DOHH2 (cell line): ENCODE measurements at regions not wholly inside any gene's neighbourhood (a gene's known extent, or its start where the extent isn't known, plus 50 kb on each side); places are given as distances from the start of the nearest gene placed in this dataset.
A peak's percentile ranks its signal among the peaks of the same experiment; 100 is the strongest.

ENCODE experiments used
- H3F3A ChIP-seq: fragments of 200-600 bp; sonication (generic), shearing (Covaris generic); 2 replicates; pipeline ENCODE4 v1.6.0; 2016; ENCODE audit warnings: antibody characterized with exemption, mild to moderate bottlenecking; ENCODE audit not compliant: control insufficient read depth, insufficient read depth
- H3K27ac ChIP-seq: fragments of 200-600 bp; sonication (generic); 2 replicates; pipeline ENCODE4 v1.5.1; 2014; ENCODE audit warnings: low read depth, mild to moderate bottlenecking, low read length, moderate library complexity
- H3K27me3 ChIP-seq: fragments of 200-600 bp; sonication (generic); 2 replicates; pipeline ENCODE4 v1.6.1; 2014; ENCODE audit warnings: mild to moderate bottlenecking, low read length, mixed read lengths; ENCODE audit not compliant: control insufficient read depth
- H3K36me3 ChIP-seq: fragments of 200-600 bp; sonication (generic); 2 replicates; pipeline ENCODE4 v1.6.1; 2014; ENCODE audit warnings: mild to moderate bottlenecking, low read length, moderate library complexity, mixed read lengths; ENCODE audit not compliant: control insufficient read depth
- H3K4me1 ChIP-seq: fragments of 200-600 bp; sonication (generic); 2 replicates; pipeline ENCODE4 v1.6.1; 2014; ENCODE audit warnings: mild to moderate bottlenecking, low read length, mixed read lengths; ENCODE audit not compliant: control insufficient read depth
- H3K4me2 ChIP-seq: fragments of 200-600 bp; sonication (generic); 2 replicates; pipeline ENCODE4 v1.6.0; 2014; ENCODE audit warnings: mild to moderate bottlenecking, low read length, moderate library complexity
- H3K4me3 ChIP-seq: fragments of 200-600 bp; sonication (generic); 2 replicates; pipeline ENCODE4 v1.5.1; 2014; ENCODE audit warnings: mild to moderate bottlenecking, low read length, mixed read lengths
- H3K79me2 ChIP-seq: fragments of 200-600 bp; sonication (generic); 2 replicates; pipeline ENCODE4 v1.6.1; 2014; ENCODE audit warnings: mild to moderate bottlenecking, low read length, mixed read lengths; ENCODE audit not compliant: control insufficient read depth
- H3K9me2 ChIP-seq: fragments of 200-600 bp; sonication (generic); replicated peaks from 2 replicates; pipeline ENCODE4 v1.6.1; 2014; ENCODE audit warnings: mild to moderate bottlenecking, low read length, mixed read lengths; ENCODE audit not compliant: control insufficient read depth
- H3K9me3 ChIP-seq: fragments of 200-600 bp; sonication (generic); 2 replicates; pipeline ENCODE4 v1.6.1; 2014; ENCODE audit warnings: antibody characterized with exemption, low read length, mixed read lengths; ENCODE audit not compliant: control insufficient read depth, insufficient read depth
- H4K20me1 ChIP-seq: fragments of 200-600 bp; sonication (generic); 2 replicates; pipeline ENCODE4 v1.6.0; 2014; ENCODE audit warnings: low read depth, mild to moderate bottlenecking, antibody characterized with exemption, low read length, moderate library complexity; ENCODE audit not compliant: control insufficient read depth, insufficient read depth
- EZH2phosphoT487 ChIP-seq: fragments of 200-600 bp; sonication (generic); IDR thresholded peaks from 2 replicates; pipeline ENCODE4 v1.6.1; 2017; ENCODE audit warnings: borderline replicate concordance, mild to moderate bottlenecking, antibody characterized with exemption, low read length, moderate library complexity, mixed read lengths
- TF ChIP-seq, protein P1 (sequence below): fragments of 200-600 bp; sonication (generic); IDR thresholded peaks from one replicate; pipeline ENCODE4 v1.5.1; 2014; ENCODE audit warnings: antibody characterized with exemption, mild to moderate bottlenecking, low read depth, low read length; ENCODE audit not compliant: poor library complexity, severe bottlenecking

DNA sequence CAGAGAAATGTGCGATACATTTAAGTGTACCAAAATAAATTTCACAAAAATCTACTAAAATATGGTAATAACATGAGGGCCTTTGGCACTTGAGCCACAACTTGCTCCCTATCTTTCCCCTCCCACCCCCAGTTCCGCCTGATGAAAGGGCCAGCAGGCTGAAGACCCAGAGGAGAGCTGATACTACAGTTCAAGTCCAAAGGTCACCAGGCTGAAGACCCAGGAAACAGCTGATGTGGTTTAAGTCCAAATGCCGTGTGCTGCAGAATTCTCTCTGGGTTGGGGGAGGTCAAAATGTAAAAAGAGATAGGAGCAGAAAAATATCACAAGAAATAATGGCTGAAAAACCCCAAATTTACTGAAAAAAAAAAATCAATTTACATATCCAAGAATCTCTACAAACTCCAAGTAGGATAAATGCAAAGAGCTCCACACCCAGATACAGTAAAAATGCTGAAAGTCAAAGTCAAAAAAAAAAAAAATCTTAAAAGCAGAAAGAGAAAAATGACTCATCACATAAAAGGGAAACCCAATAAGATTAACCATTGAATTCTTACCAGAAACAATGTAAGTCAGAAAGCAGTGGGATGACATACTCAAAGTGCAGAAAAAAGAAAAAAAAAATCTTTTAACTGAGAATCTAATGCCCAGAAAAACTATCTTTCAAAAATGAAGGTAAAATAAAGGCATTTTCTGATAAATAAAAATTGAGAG lies 452.1 kb upstream of the ASIC2 start:
- no peaks in the 10 kb centered on the region for H3K27me3 ChIP-seq
- no peak for TF ChIP-seq EZH2phosphoT487
- TF ChIP-seq, protein P1, sequence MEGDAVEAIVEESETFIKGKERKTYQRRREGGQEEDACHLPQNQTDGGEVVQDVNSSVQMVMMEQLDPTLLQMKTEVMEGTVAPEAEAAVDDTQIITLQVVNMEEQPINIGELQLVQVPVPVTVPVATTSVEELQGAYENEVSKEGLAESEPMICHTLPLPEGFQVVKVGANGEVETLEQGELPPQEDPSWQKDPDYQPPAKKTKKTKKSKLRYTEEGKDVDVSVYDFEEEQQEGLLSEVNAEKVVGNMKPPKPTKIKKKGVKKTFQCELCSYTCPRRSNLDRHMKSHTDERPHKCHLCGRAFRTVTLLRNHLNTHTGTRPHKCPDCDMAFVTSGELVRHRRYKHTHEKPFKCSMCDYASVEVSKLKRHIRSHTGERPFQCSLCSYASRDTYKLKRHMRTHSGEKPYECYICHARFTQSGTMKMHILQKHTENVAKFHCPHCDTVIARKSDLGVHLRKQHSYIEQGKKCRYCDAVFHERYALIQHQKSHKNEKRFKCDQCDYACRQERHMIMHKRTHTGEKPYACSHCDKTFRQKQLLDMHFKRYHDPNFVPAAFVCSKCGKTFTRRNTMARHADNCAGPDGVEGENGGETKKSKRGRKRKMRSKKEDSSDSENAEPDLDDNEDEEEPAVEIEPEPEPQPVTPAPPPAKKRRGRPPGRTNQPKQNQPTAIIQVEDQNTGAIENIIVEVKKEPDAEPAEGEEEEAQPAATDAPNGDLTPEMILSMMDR = no peak
- H3K9me3 ChIP-seq = no peaks in the 10 kb centered on the region
- H3K27ac ChIP-seq = no peak overlapping the region
- no peaks in the 10 kb centered on the region for H4K20me1 ChIP-seq
- no peaks in the 10 kb centered on the region for H3K9me2 ChIP-seq
- no peaks in the 10 kb centered on the region for H3K36me3 ChIP-seq
- no peaks in the 10 kb centered on the region for H3K79me2 ChIP-seq
- H3F3A ChIP-seq = no peaks in the 10 kb centered on the region
- H3K4me1 ChIP-seq = no peaks in the 10 kb centered on the region
- H3K4me2 ChIP-seq = no peak overlapping the region
- no peak overlapping the region for H3K4me3 ChIP-seq

DNA sequence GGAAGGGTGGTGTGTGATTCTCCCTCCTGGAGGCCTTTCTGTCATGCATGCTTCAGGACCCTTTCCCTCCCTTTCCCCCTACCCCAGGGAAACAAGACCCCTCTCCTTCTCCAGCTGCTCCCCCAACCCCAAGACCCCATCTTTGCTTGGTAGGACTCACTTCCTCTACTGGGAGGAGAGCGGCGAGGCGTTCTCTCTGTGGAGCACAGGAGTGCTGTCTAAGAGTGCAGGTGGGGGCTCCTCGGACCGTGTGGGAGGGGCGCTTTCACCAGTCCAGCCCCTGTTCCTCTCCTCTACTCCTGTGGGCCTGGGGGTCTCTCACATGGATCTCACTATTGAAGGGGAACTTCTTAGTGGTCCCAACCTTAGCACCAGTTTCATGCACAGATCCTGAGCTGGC lies 456.1 kb upstream of the ASIC2 start:
- no peaks in the 10 kb centered on the region for H3K4me1 ChIP-seq
- H3K79me2 ChIP-seq = no peaks in the 10 kb centered on the region
- H3K9me3 ChIP-seq = no peaks in the 10 kb centered on the region
- no peaks in the 10 kb centered on the region for H3K36me3 ChIP-seq
- TF ChIP-seq, protein P1 = no peak
- TF ChIP-seq EZH2phosphoT487 = no peak
- H3F3A ChIP-seq = no peaks in the 10 kb centered on the region
- H3K4me3 ChIP-seq = no peak overlapping the region
- no peaks in the 10 kb centered on the region for H4K20me1 ChIP-seq
- no peaks in the 10 kb centered on the region for H3K27me3 ChIP-seq
- no peak overlapping the region for H3K27ac ChIP-seq
- H3K9me2 ChIP-seq = no peaks in the 10 kb centered on the region
- no peak overlapping the region for H3K4me2 ChIP-seq

DNA sequence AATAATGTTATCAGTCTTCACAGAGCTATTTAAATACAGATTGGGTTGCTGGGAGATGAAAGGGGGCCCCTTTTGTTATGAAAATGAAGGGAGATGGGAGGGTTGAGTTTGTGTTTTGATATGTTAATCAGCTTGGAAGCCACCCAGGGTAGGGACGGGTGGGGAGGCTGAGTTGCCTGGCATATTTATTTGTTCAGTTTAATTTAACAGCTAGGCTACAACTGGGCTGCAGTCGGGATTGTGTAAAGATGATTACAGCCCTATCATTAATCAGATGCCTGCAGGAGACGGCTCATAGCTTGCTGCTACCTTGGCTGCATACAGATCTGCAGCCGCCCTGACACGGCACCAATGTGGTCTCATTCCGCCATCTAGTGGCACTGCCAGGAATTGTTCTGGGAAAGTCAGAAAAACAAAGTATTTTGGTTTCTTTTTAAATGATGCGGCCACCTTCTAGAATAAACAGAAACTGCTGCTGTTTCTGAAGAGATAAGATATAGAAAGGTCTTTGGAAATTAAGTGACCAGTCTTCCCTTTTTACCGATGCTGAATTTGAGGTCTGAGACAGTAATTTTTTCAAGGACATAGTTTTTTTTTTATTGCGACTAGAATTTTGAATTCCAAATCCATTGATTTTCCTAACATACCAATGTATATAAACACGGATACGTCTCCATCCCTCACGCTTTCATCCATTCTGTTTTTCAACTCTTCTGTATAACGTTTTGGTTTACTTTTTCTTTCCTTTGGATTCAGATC lies 458.0 kb upstream of the ASIC2 start:
- Histone ChIP-seq H4K20me1 (no peaks in the 10 kb centered on the region), H3F3A (no peaks in the 10 kb centered on the region), H3K79me2 (no peaks in the 10 kb centered on the region), H3K27ac (no peak overlapping the region), H3K4me2 (0 out of 2 replicates have a peak overlapping the region, but pooled peaks have one; percentile 24), H3K9me2 (no peaks in the 10 kb centered on the region), H3K4me1 (no peaks in the 10 kb centered on the region), H3K36me3 (no peaks in the 10 kb centered on the region), H3K4me3 (no peak overlapping the region), H3K9me3 (no peaks in the 10 kb centered on the region), H3K27me3 (no peaks in the 10 kb centered on the region)
- TF ChIP-seq, protein P1 = peak; percentile 80
- no peak for TF ChIP-seq EZH2phosphoT487
